Calu3 (cell line): ENCODE measurements at regions not wholly inside any gene's neighbourhood (a gene's known extent, or its start where the extent isn't known, plus 50 kb on each side); places are given as distances from the start of the nearest gene placed in this dataset.

Source experiments
- BruUV-seq: library from RNA; stranded (reverse); fragments of 400-500 nt; replicated peaks from 2 replicates; lab custom pipeline; 2021; lab: Mats Ljungman, UMichigan
- CTCF ChIA-PET: fragments of 300-600 bp; sonication (Branson Sonifier 250); formaldehyde crosslinking; loops from one replicate; lab custom pipeline; 2022; ENCODE audit warnings: antibody characterized with exemption; lab: Charles Lee
- DNase-seq: peaks from one replicate; pipeline ENCODE4 v3.0.0; 2022
- H3K27ac Mint-ChIP-seq: one replicate; pipeline ENCODE4 v1.8.0; 2022; ENCODE audit warnings: mixed read lengths; ENCODE audit not compliant: unreplicated experiment
- H3K27me3 Mint-ChIP-seq: one replicate; pipeline ENCODE4 v1.8.0; 2022; ENCODE audit warnings: mixed read lengths; ENCODE audit not compliant: unreplicated experiment
- H3K36me3 Mint-ChIP-seq: one replicate; pipeline ENCODE4 v1.8.0; 2022; ENCODE audit warnings: mild to moderate bottlenecking, moderate library complexity, mixed read lengths; ENCODE audit not compliant: insufficient read depth, unreplicated experiment
- H3K4me1 Mint-ChIP-seq: one replicate; pipeline ENCODE4 v1.8.0; 2022; ENCODE audit warnings: mild to moderate bottlenecking, low read depth, mixed read lengths; ENCODE audit not compliant: unreplicated experiment
- H3K4me3 Mint-ChIP-seq: one replicate; pipeline ENCODE4 v1.8.0; 2022; ENCODE audit warnings: mild to moderate bottlenecking, low read depth, moderate library complexity, mixed read lengths; ENCODE audit not compliant: unreplicated experiment
- H3K9me3 Mint-ChIP-seq: one replicate; pipeline ENCODE4 v1.8.0; 2022; ENCODE audit warnings: low read depth, mixed read lengths; ENCODE audit not compliant: unreplicated experiment
- CTCF ChIP-seq: fragments of 200-600 bp; IDR thresholded peaks from one replicate; pipeline ENCODE4 v1.8.0; 2022; ENCODE audit warnings: antibody characterized with exemption; ENCODE audit not compliant: unreplicated experiment
- intact Hi-C: fragments of 100-400 bp; cut with micrococcal nuclease; formaldehyde crosslinking; loops from one replicate; pipeline ENCODE4 v1.10.0; 2022; ENCODE audit not compliant: unreplicated experiment

- no peak for TF ChIP-seq CTCF
- Mint-ChIP-seq H3K9me3 (peaks cover 11% of the 10 kb centered on the region), H3K27ac (peak overlapping the region; percentile 81), H3K27me3 (no peaks in the 10 kb centered on the region), H3K4me1 (peaks cover 11% of the 10 kb centered on the region), H3K36me3 (peaks cover 7% of the 10 kb centered on the region), H3K4me3 (no peak overlapping the region)
- BruUV-seq: no TSS peak
- DNase-seq: peak; percentile 68
- intact Hi-C loops: no loop called here
- CTCF ChIA-PET: no interaction called here
These were observed 1630.4 kb upstream of the ACVR2A start for GRCh38 chr2:146214394-146214929.

- Mint-ChIP-seq H3K9me3 (peaks cover 11% of the 10 kb centered on the region), H3K27ac (peak overlapping the region; percentile 81), H3K36me3 (peaks cover 7% of the 10 kb centered on the region), H3K4me3 (no peak overlapping the region), H3K4me1 (peaks cover 11% of the 10 kb centered on the region), H3K27me3 (no peaks in the 10 kb centered on the region)
- CTCF ChIA-PET: no interaction called here
- intact Hi-C loops: no loop called here
- no peak for DNase-seq
- TF ChIP-seq CTCF: no peak
- no TSS peak for BruUV-seq
These were observed 1631.2 kb upstream of the ACVR2A start for GRCh38 chr2:146213674-146214073.

GRCh38 chr2:146212602-146213001 lies 1632.2 kb upstream of the ACVR2A start:
- TF ChIP-seq CTCF: no peak
- H3K36me3 Mint-ChIP-seq: peaks cover 7% of the 10 kb centered on the region
- CTCF ChIA-PET: no interaction called here
- H3K4me3 Mint-ChIP-seq: no peak overlapping the region
- intact Hi-C loops: no loop called here
- H3K4me1 Mint-ChIP-seq: peaks cover 11% of the 10 kb centered on the region
- no peak for DNase-seq
- peaks cover 11% of the 10 kb centered on the region for H3K9me3 Mint-ChIP-seq
- H3K27ac Mint-ChIP-seq: no peak overlapping the region
- BruUV-seq: no TSS peak
- no peaks in the 10 kb centered on the region for H3K27me3 Mint-ChIP-seq

- no TSS peak for BruUV-seq
- no peak for DNase-seq
- H3K4me3 Mint-ChIP-seq: no peak overlapping the region
- H3K36me3 Mint-ChIP-seq: peaks cover 7% of the 10 kb centered on the region
- H3K4me1 Mint-ChIP-seq: peaks cover 11% of the 10 kb centered on the region
- H3K27me3 Mint-ChIP-seq: no peaks in the 10 kb centered on the region
- intact Hi-C loops: no loop called here
- TF ChIP-seq CTCF: no peak
- peaks cover 6% of the 10 kb centered on the region for H3K9me3 Mint-ChIP-seq
- no peak overlapping the region for H3K27ac Mint-ChIP-seq
- CTCF ChIA-PET: no interaction called here
These were observed 1635.0 kb upstream of the ACVR2A start for GRCh38 chr2:146209842-146210275.
